ENCODE measurements at regions not wholly inside any gene's neighbourhood (a gene's known extent, or its start where the extent isn't known, plus 50 kb on each side); places are given as distances from the start of the nearest gene placed in this dataset.

DNA sequence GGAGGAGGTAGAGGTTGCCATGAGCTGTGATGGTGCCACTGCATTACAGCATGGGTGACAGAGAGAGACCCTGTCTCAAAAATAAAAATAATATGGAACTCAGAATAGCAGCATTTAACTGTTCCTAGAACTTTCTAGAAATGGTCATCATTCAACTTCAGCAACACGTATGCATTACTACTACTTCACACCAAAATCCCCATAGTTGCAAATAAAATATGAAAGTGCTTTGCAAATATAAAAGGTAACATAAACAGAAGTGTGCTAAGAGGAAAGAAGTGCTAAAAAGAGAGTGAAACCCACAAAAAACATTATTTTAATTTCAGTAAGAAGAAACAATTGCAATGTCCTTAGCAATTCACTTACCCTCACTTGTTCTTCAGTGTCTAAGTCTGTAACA lies 169.7 kb upstream of the NUDT4 start:
- TF ChIP-seq, protein P1, sequence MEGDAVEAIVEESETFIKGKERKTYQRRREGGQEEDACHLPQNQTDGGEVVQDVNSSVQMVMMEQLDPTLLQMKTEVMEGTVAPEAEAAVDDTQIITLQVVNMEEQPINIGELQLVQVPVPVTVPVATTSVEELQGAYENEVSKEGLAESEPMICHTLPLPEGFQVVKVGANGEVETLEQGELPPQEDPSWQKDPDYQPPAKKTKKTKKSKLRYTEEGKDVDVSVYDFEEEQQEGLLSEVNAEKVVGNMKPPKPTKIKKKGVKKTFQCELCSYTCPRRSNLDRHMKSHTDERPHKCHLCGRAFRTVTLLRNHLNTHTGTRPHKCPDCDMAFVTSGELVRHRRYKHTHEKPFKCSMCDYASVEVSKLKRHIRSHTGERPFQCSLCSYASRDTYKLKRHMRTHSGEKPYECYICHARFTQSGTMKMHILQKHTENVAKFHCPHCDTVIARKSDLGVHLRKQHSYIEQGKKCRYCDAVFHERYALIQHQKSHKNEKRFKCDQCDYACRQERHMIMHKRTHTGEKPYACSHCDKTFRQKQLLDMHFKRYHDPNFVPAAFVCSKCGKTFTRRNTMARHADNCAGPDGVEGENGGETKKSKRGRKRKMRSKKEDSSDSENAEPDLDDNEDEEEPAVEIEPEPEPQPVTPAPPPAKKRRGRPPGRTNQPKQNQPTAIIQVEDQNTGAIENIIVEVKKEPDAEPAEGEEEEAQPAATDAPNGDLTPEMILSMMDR (IDR thresholded peaks at IDR 0.05; ENCODE audit: low read depth, low read length, missing control alignments): no peak

DNA sequence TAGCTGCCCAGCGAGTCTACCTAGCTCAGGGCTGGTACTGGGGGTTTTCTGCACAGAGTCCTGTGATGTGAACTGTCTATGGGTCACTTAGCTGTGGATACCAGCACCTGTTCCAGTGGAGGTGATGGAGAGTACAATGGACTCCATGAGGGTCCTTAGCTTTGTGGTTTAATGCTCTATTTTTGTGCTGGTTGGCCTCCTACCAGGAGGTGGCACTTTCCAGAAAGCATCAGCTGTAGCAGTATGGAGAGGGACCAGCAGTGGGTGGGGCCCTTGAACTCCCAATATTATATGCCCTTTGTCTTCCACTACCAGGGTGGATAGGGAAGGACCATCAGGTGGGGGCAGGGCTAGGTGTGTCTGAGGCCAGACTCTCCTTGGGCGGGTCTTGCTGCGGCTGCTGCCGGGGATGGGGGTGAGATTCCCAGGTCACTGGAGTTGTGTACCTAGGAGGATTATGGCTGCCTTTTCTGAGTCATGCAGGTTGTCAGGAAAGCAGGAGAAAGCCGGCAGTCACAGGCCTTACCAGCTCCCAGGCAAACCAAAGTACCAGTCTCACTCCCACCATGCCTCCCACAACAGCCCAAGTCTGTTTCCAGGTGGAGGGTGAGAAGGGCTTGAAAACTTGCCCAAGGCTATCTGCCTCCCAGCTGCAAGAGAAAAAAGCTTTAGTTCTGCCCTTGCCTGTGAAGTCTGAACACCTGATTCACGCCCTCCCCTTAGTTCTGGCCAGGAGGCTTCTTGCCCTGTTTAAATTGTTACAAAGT lies 163.0 kb upstream of the NUDT4 start:
- TF ChIP-seq, protein P1 (IDR thresholded peaks at IDR 0.05; ENCODE audit: low read depth, low read length, missing control alignments): no peak
- in situ Hi-C loops (cut with HindIII; ENCODE audit: low sequenced_read_pairs): no loop called here
- no peak overlapping the region for H3K4me3 ChIP-seq (ENCODE audit: low read depth, low read length)

More for the DNA sequence above, 169.7 kb upstream of the NUDT4 start:
- DNase-seq (ENCODE audit: low read depth): no peak
- in situ Hi-C loops (cut with HindIII; ENCODE audit: low sequenced_read_pairs): no loop called here
- H3K4me3 ChIP-seq (ENCODE audit: low read depth, low read length): no peak overlapping the region

DNA sequence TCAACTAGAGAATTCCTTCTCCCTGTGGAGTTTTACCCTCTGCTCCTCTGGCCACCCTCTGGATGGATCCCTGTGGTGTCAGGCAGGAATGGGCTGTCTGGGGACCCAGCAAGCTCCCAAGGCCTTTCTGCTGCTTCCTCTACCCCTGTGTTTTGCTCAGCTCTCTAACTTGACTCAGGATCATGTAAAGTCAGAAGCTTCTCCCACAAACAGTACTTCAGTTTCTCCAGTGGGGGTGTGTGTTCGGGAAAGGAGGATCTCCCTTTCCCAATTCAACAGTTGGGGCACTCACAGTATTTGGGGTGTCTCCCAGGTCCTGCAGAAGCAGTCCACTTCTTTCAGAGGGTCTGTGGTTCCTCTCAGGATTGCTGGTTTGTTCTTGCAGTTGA lies 162.4 kb upstream of the NUDT4 start:
- in situ Hi-C loops (cut with HindIII; ENCODE audit: low sequenced_read_pairs): no loop called here
- no peak overlapping the region for H3K4me3 ChIP-seq (ENCODE audit: low read depth, low read length)
- DNase-seq (ENCODE audit: low read depth): no peak
- TF ChIP-seq, protein P1 (IDR thresholded peaks at IDR 0.05; ENCODE audit: low read depth, low read length, missing control alignments): no peak

More for the DNA sequence above, 163.0 kb upstream of the NUDT4 start:
- no peak for DNase-seq (ENCODE audit: low read depth)

DNA sequence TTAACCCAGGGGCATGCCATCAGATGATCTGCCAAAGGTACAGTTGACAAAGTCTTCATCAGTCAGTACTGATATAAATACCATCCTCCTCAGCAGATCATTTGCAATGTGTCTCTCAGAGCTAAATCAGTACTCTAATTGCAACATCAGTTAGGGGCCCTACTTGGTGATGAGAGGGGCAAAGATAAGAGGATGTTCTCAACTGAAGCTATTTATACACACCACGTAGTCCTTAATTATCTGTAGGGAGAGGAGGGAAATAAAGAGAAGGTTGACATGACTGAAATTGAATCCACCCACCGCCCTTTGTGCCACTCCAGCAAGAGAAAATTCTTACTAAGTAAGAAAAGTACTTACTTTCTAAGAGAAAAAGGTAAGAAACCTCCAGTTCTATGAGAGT lies 157.8 kb upstream of the NUDT4 start:
- in situ Hi-C loops (cut with HindIII; ENCODE audit: low sequenced_read_pairs): no loop called here
- DNase-seq (ENCODE audit: low read depth): no peak
- no peak overlapping the region for H3K4me3 ChIP-seq (ENCODE audit: low read depth, low read length)
- TF ChIP-seq, protein P1 (IDR thresholded peaks at IDR 0.05; ENCODE audit: low read depth, low read length, missing control alignments): no peak

DNA sequence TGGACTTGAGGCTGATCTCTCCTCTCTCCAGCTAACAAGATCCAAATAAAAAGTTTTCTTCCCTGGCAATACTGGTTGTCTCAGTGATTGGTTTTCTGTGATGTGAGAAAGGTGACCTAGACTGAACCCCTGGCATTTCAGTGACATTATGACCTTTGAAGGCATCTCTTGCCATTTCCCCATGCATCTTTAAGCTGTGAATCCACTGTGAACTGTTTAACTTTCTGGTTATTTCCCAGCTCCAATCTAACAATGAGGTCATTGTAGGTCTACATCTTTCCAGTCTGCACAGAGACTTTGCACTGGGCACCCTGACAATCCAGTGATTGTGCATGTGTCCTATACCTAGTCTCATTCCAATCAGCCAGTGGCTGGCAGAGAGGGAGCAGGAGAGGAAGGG lies 155.9 kb upstream of the NUDT4 start:
- TF ChIP-seq, protein P1 (IDR thresholded peaks at IDR 0.05; ENCODE audit: low read depth, low read length, missing control alignments): no peak
- in situ Hi-C loops (cut with HindIII; ENCODE audit: low sequenced_read_pairs): no loop called here
- no peak overlapping the region for H3K4me3 ChIP-seq (ENCODE audit: low read depth, low read length)
- DNase-seq (ENCODE audit: low read depth): no peak

DNA sequence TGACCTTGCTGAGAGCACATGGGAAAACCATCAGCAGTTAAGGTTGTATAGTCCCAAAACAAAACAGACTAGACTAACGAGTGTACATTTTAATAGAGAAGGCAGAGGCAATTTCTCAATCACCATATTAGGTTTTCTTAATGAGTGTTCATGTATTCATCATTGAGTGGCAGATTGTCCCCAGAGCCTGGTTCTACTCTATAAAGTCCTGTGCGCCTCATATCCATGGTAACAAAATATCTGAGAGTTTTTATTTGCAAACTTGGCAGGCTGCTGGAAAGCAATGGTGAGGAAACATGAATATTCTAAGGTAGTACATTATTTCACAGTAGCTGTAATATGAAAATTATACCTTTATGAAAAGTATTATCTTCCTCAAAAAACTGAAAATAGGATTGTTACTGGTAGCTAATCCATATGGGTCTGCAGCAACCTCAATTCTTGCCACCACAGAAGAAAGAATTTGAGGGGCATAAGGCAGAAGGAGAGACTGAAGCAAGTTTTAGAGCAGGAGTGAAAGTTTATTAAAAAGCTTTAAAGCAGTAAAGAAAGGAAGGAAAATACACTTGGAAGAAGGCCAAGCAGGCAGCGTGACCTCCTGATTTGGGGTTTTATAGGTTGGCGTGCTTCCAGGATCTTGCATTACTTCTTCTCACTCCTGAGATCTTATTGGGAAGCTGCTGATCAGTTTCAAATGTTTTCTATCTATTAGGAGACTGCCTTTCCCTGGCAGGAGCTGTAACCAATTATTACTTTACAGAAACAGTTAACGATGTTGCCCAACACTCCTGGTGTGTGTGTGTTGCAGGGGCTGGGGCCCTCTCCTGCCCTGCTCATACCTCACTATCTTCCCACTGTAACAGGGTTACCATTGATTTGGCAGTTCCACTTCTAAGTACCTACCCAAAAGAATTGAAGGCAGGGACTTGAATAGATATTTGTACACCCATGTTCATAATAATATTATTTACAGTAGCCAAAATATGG lies 154.0 kb upstream of the NUDT4 start:
- in situ Hi-C loops (cut with HindIII; ENCODE audit: low sequenced_read_pairs): no loop called here
- TF ChIP-seq, protein P1 (IDR thresholded peaks at IDR 0.05; ENCODE audit: low read depth, low read length, missing control alignments): no peak
- no peak overlapping the region for H3K4me3 ChIP-seq (ENCODE audit: low read depth, low read length)
- no peak for DNase-seq (ENCODE audit: low read depth)

All from astrocyte of the cerebellum (primary cell).